OCI-M2 (cell line): ENCODE measurements at regions not wholly inside any gene's neighbourhood (a gene's known extent, or its start where the extent isn't known, plus 50 kb on each side); places are given as distances from the start of the nearest gene placed in this dataset.

Experiments used
- DNase-seq: peaks from one replicate; lab custom pipeline; 2025; ENCODE audit not compliant: unreplicated experiment; lab: John Stamatoyannopoulos, UW

DNA sequence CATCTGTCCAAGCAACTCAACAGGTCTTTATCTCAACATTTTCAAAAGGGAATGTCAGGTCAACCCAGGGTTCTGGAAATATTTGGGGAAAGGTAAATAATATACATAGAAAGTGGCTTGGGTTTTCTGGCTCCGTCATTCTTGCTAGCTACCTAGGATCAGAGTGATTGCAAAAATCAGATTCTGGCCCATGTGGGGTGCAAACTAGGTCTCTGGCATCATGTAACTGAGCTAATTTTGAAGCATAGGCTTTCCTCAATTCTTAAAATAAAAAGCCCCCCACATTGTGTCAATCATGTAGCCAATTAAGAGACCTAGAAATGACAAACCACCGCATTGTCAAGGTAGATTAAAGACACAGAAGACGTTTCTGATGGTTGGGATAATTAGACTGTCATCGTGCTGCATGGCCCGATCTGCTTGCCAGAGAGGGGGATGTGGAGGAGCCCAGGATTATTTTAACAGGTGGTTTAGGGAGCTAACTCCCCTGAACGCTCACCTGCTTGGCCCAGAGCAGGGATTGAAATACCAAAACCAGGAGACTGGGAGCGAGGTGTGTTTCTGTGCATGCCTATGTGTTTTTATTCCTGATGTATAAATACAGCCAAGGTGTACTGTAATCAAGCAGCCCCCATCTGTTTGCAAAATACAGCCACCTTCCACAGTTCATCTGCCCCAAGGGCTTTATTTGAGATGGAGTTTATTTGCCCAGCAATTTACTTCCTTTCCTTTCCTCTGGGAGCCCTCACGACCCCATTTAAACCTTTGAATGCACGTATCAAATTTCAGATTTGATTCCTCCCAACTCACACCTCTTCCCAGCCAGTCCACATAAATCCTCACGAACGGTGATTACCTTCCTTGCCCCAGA, 189.5 kb downstream of the TTC8 start:
- no peak for DNase-seq

- DNase-seq, result no peak
Observed at GRCh38 chr14:89014569-89014850, 190.1 kb downstream of the TTC8 start.

- no peak for DNase-seq
Observed at GRCh38 chr14:89015016-89015415, 190.6 kb downstream of the TTC8 start.

- no peak for DNase-seq
Observed at GRCh38 chr14:89017417-89017816, 193.0 kb downstream of the TTC8 start.

- no peak for DNase-seq
Observed at GRCh38 chr14:89022274-89022673, 197.8 kb downstream of the TTC8 start.

- no peak for DNase-seq
Observed at GRCh38 chr14:89024691-89025090, 200.2 kb downstream of the TTC8 start.

- no peak for DNase-seq
Observed at GRCh38 chr14:89025561-89026236, 201.2 kb downstream of the TTC8 start.

DNA sequence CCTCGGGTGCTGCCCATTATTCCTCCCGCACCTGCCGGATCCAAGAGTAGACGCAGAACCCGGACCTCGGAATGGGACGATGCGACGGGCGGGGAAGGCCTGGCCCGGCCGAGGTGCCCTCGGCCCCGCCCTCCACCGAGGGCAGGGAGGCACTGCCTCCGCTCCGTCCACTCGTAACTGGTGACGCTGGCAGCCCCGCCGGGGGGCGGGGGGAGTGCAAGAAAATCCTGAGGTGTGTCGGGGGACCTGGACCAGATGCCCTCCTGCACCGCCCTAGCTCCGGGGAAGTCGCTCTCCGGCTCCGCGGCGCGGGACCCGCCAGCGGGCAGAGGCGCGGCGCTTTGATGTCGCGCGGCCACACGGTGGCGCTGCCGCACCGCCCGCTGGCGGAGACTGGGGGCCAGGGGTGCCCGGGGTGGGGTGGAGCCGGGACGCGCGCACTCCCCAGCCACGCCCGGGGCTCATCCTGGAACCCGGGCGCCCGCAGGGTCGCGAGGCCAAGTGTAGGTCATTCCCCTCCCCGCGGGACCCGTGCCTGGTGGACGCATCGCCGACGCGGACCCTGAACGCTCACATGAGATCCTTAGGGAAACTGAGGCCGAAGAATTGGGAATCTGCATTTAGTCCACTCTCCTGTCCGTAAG, 202.8 kb downstream of the TTC8 start:
- no peak for DNase-seq

DNA sequence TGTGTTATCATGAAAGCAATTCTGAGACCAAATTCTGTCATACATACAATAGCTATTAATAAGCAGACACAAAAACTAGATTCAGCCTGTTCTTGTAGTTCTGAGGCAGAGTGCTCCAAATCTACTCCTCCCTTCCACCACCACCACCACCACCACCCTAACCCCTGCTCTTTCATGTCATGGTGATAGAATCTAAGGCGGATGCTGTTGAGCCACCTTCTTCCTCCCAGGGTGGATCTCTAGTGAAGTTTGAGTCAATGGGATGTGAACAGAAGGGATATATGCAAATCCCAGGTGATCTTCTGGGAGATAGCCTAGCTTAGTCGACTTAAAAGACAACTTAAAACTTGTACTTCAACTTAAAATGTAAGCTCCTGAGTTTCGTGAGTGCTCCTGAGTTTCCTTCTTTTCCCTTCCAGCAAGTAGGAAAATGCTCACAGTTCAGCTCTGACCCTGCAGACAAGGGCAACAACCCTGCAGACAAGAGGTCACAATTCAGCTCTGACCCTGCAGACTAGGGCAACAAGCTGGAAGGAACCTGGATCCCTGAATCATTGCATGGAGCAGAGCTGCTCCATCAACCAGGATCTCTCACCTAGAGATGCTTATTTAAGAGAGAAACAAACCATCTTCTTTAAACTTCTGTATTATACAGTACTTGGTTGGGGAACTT, 204.1 kb downstream of the TTC8 start:
- DNase-seq, result no peak

- no peak for DNase-seq
Observed at GRCh38 chr14:89029961-89030694, 205.7 kb downstream of the TTC8 start.

GRCh38 chr14:89030921-89031320, 206.5 kb downstream of the TTC8 start:
- DNase-seq, result no peak

DNA sequence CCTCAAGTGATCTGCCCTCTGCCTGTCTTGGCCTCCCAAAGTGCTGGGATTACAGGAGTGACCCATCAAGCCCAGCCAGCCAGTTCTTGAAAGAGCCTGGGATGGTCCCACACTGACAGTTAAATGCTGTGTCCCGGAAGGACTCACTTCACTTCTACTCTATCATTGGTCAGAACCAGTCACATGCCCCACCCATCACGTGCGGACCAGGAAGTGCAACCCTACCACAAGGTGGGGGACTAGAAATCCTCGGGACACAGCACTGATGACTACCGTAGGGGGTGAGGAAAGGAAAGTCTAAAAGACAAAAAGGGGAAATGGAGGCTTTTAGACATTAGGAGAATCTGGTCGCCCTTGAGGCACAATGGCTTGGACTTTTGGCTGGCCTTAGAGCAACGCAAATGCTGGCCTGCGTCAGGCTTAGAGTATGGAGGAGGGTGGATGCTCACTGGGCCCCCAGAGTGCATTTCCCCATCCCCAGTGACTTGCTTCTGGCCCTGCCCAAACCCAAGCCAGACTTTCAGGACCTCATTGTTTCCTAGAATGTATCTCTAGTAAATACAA, 207.7 kb downstream of the TTC8 start:
- no peak for DNase-seq

DNA sequence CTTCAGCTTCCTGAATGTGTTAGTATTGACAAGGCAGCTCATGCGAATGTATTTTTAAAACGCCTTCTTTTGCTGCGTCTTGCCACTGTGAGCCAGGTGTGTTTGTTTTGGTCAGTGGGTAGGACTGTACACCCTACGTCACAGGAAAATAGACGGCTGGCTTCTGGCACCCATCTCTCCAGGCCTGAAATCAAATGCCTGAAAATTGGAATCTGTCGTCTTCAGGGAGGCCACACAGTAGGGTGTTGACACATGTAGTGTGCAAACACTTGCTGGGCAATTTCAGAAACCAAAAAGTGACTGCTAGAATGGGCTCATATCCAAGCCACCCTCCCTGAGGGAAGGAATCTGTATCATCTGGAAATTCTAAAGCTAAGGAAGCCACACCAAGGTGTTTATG, 209.3 kb downstream of the TTC8 start:
- no peak for DNase-seq

- DNase-seq, result no peak
Observed at GRCh38 chr14:89036371-89036770, 211.9 kb downstream of the TTC8 start.

- DNase-seq, result no peak
Observed at GRCh38 chr14:89037065-89037464, 212.6 kb downstream of the TTC8 start.

GRCh38 chr14:89040080-89040459, 215.6 kb downstream of the TTC8 start:
- DNase-seq, result no peak

- DNase-seq, result peak; percentile 31
Observed at GRCh38 chr14:89040460-89041256, 216.2 kb downstream of the TTC8 start.

DNA sequence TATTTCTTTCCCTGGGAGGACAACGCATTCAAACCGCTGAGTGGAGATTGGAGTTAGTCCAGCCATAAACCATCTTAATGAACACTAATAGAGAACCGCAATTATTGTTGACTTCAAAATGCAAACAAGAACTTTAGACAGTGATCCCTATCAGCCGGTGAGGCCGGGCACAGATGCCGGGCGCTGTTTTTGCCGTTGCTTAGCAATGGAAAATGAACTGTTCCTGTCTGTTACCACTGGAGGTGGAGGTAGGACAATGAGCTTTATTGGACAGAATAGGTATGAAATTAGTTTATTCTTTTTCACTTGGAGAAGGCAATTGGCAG, 216.8 kb downstream of the TTC8 start:
- no peak for DNase-seq

- no peak for DNase-seq
Observed at GRCh38 chr14:89042021-89042420, 217.6 kb downstream of the TTC8 start.

- no peak for DNase-seq
Observed at GRCh38 chr14:89053303-89053702, 228.9 kb downstream of the TTC8 start.
